GM12878 (cell line): ENCODE measurements at regions not wholly inside any gene's neighbourhood (a gene's known extent, or its start where the extent isn't known, plus 50 kb on each side); places are given as distances from the start of the nearest gene placed in this dataset.

ENCODE experiments used
- ATF3 ChIP-seq: IDR thresholded peaks from 2 replicates; pipeline ENCODE4 v1.6.1; 2011; ENCODE audit warnings: low read depth, mild to moderate bottlenecking, low read length, moderate library complexity, borderline replicate concordance; ENCODE audit errors: extremely low read depth
- REST ChIP-seq: IDR thresholded peaks from 2 replicates; pipeline ENCODE4 v1.6.1; 2012; ENCODE audit warnings: mild to moderate bottlenecking, low read depth, low read length
- ZNF622 ChIP-seq: fragments of 450-650 bp; IDR thresholded peaks from 2 replicates; pipeline ENCODE4 v1.6.1; 2017; ENCODE audit warnings: mild to moderate bottlenecking, inconsistent platforms

- TF ChIP-seq ATF3 (no peak), REST (no peak), ZNF622 (no peak)
These were observed 168.6 kb downstream of the SOX2 start for GRCh38 chr3:181880331-181880730.
